OCI-LY3 (cell line): ENCODE measurements at regions not wholly inside any gene's neighbourhood (a gene's known extent, or its start where the extent isn't known, plus 50 kb on each side); places are given as distances from the start of the nearest gene placed in this dataset.

Experiments
- EZH2phosphoT487 ChIP-seq: fragments of 200-600 bp; shearing (Covaris generic); IDR thresholded peaks from 2 replicates; pipeline ENCODE4 v1.6.1; 2018; ENCODE audit warnings: antibody characterized with exemption, mixed run types, low read depth
- TF ChIP-seq, protein P1 (sequence below): fragments of 200-600, 300-600 bp; sonication (generic); IDR thresholded peaks from 2 replicates; pipeline ENCODE4 v1.5.1; 2014; ENCODE audit warnings: antibody characterized with exemption, low read length, low read depth

DNA sequence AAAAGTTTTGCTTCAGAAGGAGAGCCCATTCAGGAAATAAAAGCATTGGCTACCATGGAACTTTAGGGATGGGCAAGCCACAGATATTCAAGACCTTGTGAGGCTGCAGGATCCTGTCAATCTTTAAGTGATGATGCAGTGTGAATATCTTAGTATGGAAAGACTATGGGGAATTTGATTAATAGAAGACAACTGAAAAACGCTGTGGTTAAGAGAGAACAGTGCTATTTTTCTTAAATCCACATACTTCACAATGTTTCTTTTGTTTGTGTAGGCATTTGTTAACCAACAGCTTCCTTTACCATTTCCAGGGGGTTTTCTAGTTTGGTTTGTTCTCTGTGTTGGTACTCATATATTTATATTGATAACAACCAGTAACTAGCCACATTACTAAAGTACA, 90.3 kb downstream of the TMEM212 start:
- TF ChIP-seq, protein P1, sequence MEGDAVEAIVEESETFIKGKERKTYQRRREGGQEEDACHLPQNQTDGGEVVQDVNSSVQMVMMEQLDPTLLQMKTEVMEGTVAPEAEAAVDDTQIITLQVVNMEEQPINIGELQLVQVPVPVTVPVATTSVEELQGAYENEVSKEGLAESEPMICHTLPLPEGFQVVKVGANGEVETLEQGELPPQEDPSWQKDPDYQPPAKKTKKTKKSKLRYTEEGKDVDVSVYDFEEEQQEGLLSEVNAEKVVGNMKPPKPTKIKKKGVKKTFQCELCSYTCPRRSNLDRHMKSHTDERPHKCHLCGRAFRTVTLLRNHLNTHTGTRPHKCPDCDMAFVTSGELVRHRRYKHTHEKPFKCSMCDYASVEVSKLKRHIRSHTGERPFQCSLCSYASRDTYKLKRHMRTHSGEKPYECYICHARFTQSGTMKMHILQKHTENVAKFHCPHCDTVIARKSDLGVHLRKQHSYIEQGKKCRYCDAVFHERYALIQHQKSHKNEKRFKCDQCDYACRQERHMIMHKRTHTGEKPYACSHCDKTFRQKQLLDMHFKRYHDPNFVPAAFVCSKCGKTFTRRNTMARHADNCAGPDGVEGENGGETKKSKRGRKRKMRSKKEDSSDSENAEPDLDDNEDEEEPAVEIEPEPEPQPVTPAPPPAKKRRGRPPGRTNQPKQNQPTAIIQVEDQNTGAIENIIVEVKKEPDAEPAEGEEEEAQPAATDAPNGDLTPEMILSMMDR: no peak
- TF ChIP-seq EZH2phosphoT487: no peak
